CD4-positive, alpha-beta memory T cell (primary cell): ENCODE measurements at regions not wholly inside any gene's neighbourhood (a gene's known extent, or its start where the extent isn't known, plus 50 kb on each side); places are given as distances from the start of the nearest gene placed in this dataset.

Source experiments
- CTCF ChIA-PET: fragments of 350-600 bp; sonication (Branson Sonifier 250); formaldehyde crosslinking; loops from one replicate; lab custom pipeline; 2021; ENCODE audit warnings: inconsistent platforms; ENCODE audit not compliant: partially characterized antibody; lab: Charles Lee
- POLR2A ChIA-PET: fragments of 350-600 bp; sonication (Branson Sonifier 250); formaldehyde crosslinking; loops from one replicate; lab custom pipeline; 2021; ENCODE audit not compliant: partially characterized antibody; lab: Charles Lee
- DNase-seq, 5 donors: peaks; one replicate each; pipeline versions ENCODE4 v3.0.0 to v3.0.0-alpha.2; 2020 to 2022; ENCODE audit warnings: mixed read lengths in 1 of 5
- H3K27ac ChIP-seq: one replicate; pipeline ENCODE4 v1.7.0; 2013; ENCODE audit warnings: low read depth, low read length
- H3K27me3 ChIP-seq: 2 replicates; pipeline ENCODE4 v1.7.0; 2013; ENCODE audit warnings: mild to moderate bottlenecking, low read length, moderate library complexity; ENCODE audit not compliant: insufficient read depth
- H3K36me3 ChIP-seq: 2 replicates; pipeline ENCODE4 v1.7.0; 2013; ENCODE audit warnings: mild to moderate bottlenecking, low read length, moderate library complexity; ENCODE audit not compliant: insufficient read depth
- H3K4me1 ChIP-seq: 2 replicates; pipeline ENCODE4 v1.7.0; 2013; ENCODE audit warnings: mild to moderate bottlenecking, low read length, moderate library complexity; ENCODE audit not compliant: insufficient read depth
- H3K4me3 ChIP-seq, 2 donors: one replicate each; pipeline ENCODE4 v1.7.0; 2013; ENCODE audit warnings: low read length in 2 of 2, mild to moderate bottlenecking in 1 of 2
- H3K9me3 ChIP-seq, 2 donors: one replicate each; pipeline ENCODE4 v1.7.0; 2013; ENCODE audit warnings: low read length in 2 of 2, control low read depth in 1 of 2; ENCODE audit not compliant: control insufficient read depth in 1 of 2
- H3K27ac Mint-ChIP-seq, 7 donors: one replicate each; pipeline ENCODE4 v1.8.0; 2020 to 2021; ENCODE audit warnings: mixed read lengths in 7 of 7, mild to moderate bottlenecking in 6 of 7, inconsistent platforms in 3 of 7, moderate library complexity in 3 of 7
- H3K27me3 Mint-ChIP-seq, 2 donors: one replicate each; pipeline ENCODE4 v1.8.0; 2020 to 2021; ENCODE audit warnings: mixed read lengths in 2 of 2
- H3K36me3 Mint-ChIP-seq, 2 donors: one replicate each; pipeline ENCODE4 v1.8.0; 2020 to 2021; ENCODE audit warnings: mixed read lengths in 2 of 2, inconsistent platforms in 1 of 2, mild to moderate bottlenecking in 1 of 2
- H3K4me1 Mint-ChIP-seq, 4 donors: one replicate each; pipeline ENCODE4 v1.8.0; 2020 to 2021; ENCODE audit warnings: mixed read lengths in 4 of 4, mild to moderate bottlenecking in 1 of 4
- H3K4me3 Mint-ChIP-seq, 8 donors: one replicate each; pipeline ENCODE4 v1.8.0; 2020 to 2021; ENCODE audit warnings: mixed read lengths in 8 of 8, mild to moderate bottlenecking in 7 of 8, moderate library complexity in 6 of 8, inconsistent platforms in 3 of 8
- H3K9me3 Mint-ChIP-seq, 8 donors: one replicate each; pipeline ENCODE4 v1.8.0; 2020 to 2021; ENCODE audit warnings: mixed read lengths in 8 of 8, mild to moderate bottlenecking in 5 of 8, inconsistent platforms in 3 of 8, moderate library complexity in 1 of 8
- intact Hi-C: fragments of 100-400 bp; cut with micrococcal nuclease; formaldehyde crosslinking; loops from one replicate; pipeline ENCODE4 v1.15.1; 2023

DNA sequence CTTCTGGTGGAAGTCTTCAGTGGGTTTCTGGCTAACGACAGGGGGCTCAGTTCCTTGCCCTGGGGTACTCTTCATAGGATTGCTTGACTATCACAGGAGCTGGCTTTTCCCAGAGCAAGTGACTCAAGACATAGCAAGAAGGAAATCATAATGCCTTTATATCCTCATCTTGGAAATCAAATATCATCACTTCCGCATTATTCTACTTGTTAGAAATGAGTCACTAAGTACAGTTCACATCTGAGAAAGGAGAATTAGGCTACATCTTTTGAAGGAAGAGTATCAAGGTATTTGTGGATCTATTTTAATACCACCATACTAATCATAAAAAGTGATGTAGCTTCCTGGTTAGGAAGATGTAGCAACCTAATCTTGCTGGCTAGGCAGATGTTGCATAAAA lies 148.2 kb upstream of the RAI14 start:
- Mint-ChIP-seq H3K27me3 (peaks cover 7 to 23% of the 10 kb centered on the region in 2 donors), H3K27ac (no peak overlapping the region), H3K4me3 (no peak overlapping the region), H3K36me3 (no peaks in the 10 kb centered on the region), H3K9me3 (no peaks in the 10 kb centered on the region), H3K4me1 (no peaks in the 10 kb centered on the region)
- Histone ChIP-seq H3K4me1 (no peaks in the 10 kb centered on the region), H3K36me3 (no peaks in the 10 kb centered on the region), H3K9me3 (no peaks in the 10 kb centered on the region), H3K27me3 (peaks cover 5% of the 10 kb centered on the region), H3K4me3 (no peak overlapping the region), H3K27ac (no peak overlapping the region)
- ChIA-PET POLR2A (no interaction called here), CTCF (interaction anchor here (2.2 kb wide), 1 partner anchor 15 kb away, joined by 8 read pairs; no protein-coding TSS in a partner anchor)
- DNase-seq, result no peak
- intact Hi-C loops, result no loop called here

DNA sequence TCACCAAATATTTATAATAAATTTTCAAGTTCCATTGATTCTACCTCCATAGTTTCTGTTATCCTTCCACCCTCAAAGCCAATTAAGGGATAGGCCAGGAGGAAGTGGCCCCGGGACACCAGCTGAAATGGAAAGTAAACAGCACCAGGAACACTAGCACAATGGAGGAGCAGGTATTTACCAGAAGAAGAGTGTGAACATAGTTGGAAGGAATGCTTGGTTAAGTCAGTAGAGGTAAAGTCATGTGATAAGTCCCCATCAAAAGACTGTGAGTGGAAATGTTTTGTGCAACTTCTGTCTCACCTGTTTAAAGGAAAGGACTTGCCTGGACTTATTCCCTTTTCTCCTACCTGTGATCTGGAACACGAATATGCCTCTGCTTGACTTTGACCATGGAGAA lies 146.7 kb upstream of the RAI14 start:
- Histone ChIP-seq H3K27ac (no peak overlapping the region), H3K9me3 (no peaks in the 10 kb centered on the region), H3K4me3 (no peak overlapping the region), H3K36me3 (no peaks in the 10 kb centered on the region), H3K27me3 (peaks cover 5% of the 10 kb centered on the region), H3K4me1 (no peaks in the 10 kb centered on the region)
- no peak for DNase-seq
- no peak overlapping the region for H3K4me3 Mint-ChIP-seq
- CTCF ChIA-PET, result interaction anchor here (2.2 kb wide), 1 partner anchor 14 kb away, joined by 8 read pairs; no protein-coding TSS in a partner anchor
- intact Hi-C loops, result no loop called here
- no peaks in the 10 kb centered on the region for H3K4me1 Mint-ChIP-seq
- peaks cover 7 to 20% of the 10 kb centered on the region in 2 donors for H3K27me3 Mint-ChIP-seq
- POLR2A ChIA-PET, result no interaction called here
- no peaks in the 10 kb centered on the region for H3K36me3 Mint-ChIP-seq
- H3K27ac Mint-ChIP-seq, result no peak overlapping the region
- H3K9me3 Mint-ChIP-seq, result no peaks in the 10 kb centered on the region

DNA sequence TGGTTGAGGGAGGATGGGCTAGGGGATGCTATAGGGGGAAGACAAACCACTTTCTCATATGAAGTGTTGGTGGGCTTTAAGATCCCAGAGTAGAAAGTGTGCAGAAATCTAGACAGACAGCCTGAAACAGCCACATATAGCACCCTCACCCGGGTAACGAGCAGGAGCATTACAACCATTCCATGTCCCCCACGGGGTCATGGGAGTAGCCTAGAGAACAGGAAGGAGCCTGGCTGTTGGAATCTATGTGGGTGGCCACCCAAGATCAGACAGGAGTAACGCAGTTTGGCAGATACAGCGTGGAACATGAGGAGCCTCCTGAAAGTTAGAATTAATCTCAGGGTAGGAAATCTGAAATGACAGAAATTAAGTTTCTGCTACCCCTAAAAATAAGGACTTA lies 146.1 kb upstream of the RAI14 start:
- Histone ChIP-seq H3K36me3 (no peaks in the 10 kb centered on the region), H3K4me1 (no peaks in the 10 kb centered on the region), H3K4me3 (no peak overlapping the region), H3K27ac (no peak overlapping the region), H3K9me3 (no peaks in the 10 kb centered on the region), H3K27me3 (peaks cover 5% of the 10 kb centered on the region)
- Mint-ChIP-seq H3K27ac (no peak overlapping the region), H3K27me3 (peaks cover 7 to 20% of the 10 kb centered on the region in 2 donors), H3K4me3 (no peak overlapping the region), H3K9me3 (no peaks in the 10 kb centered on the region), H3K36me3 (no peaks in the 10 kb centered on the region), H3K4me1 (no peaks in the 10 kb centered on the region)
- CTCF ChIA-PET, result interaction anchor here (1.1 to 2.0 kb wide), 2 partner anchors 13 to 14 kb away, joined by 3 to 5 read pairs; no protein-coding TSS in a partner anchor
- intact Hi-C loops, result no loop called here
- no peak for DNase-seq
- POLR2A ChIA-PET, result no interaction called here

DNA sequence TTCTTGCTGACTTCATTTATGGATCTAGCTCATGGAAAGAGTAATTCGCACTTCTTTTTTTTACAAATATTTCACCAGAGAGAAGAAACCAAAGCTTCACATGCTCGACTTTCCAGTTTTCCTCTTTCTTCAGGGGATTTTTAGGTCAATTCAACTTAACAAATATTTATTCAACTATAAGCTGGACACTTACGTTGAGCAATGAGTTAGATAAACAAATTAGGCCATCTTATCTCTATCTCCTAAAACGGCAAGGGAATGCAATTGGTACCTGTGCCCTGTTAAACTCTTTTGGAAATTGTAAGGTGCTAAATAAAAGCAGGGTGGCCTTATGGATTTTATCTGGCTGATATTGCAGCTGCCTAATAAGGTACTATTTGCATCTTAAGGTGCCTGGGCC lies 145.1 kb upstream of the RAI14 start:
- no peak for DNase-seq
- H3K36me3 ChIP-seq, result no peaks in the 10 kb centered on the region
- Mint-ChIP-seq H3K9me3 (no peaks in the 10 kb centered on the region), H3K4me3 (no peak overlapping the region), H3K4me1 (no peaks in the 10 kb centered on the region), H3K36me3 (no peaks in the 10 kb centered on the region), H3K27ac (no peak overlapping the region), H3K27me3 (peaks cover 7 to 15% of the 10 kb centered on the region in 2 donors)
- CTCF ChIA-PET, result interaction anchor here (1.1 to 2.0 kb wide), 2 partner anchors 12 to 13 kb away, joined by 3 to 5 read pairs; no protein-coding TSS in a partner anchor
- H3K27me3 ChIP-seq, result no peaks in the 10 kb centered on the region
- POLR2A ChIA-PET, result no interaction called here
- H3K9me3 ChIP-seq, result no peaks in the 10 kb centered on the region
- no peak overlapping the region for H3K4me3 ChIP-seq
- H3K4me1 ChIP-seq, result no peaks in the 10 kb centered on the region
- no peak overlapping the region for H3K27ac ChIP-seq
- intact Hi-C loops, result no loop called here

DNA sequence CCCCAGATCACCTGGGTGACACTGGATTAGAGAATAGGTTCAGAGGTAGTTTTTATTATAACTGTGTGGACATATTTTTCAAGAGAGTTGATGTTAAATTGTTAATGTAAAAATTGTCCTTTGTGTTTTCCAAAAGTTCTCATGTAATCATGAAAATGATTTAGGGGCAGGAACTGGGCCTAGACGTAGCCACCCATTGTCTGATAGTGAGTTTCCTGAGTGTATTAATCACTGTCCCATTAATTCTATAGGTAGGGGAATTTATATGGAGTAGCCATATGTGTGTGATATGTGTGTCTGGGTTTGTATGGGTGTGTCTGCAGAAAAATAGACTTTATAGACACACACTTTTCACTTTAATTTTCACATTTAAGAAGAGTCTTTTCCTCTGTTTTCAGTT lies 144.6 kb upstream of the RAI14 start:
- H3K4me3 ChIP-seq, result no peak overlapping the region
- H3K4me1 ChIP-seq, result no peaks in the 10 kb centered on the region
- no peaks in the 10 kb centered on the region for H3K36me3 ChIP-seq
- no peaks in the 10 kb centered on the region for H3K27me3 ChIP-seq
- no peaks in the 10 kb centered on the region for H3K4me1 Mint-ChIP-seq
- no peak overlapping the region for H3K27ac Mint-ChIP-seq
- intact Hi-C loops, result no loop called here
- no peaks in the 10 kb centered on the region for H3K9me3 Mint-ChIP-seq
- H3K27ac ChIP-seq, result no peak overlapping the region
- no peaks in the 10 kb centered on the region for H3K36me3 Mint-ChIP-seq
- no peaks in the 10 kb centered on the region for H3K9me3 ChIP-seq
- no peak overlapping the region for H3K4me3 Mint-ChIP-seq
- peaks cover 8 to 13% of the 10 kb centered on the region in 2 donors for H3K27me3 Mint-ChIP-seq
- CTCF ChIA-PET, result interaction anchor here (2.0 kb wide), 1 partner anchor 11 kb away, joined by 5 read pairs; no protein-coding TSS in a partner anchor
- DNase-seq, result no peak
- POLR2A ChIA-PET, result no interaction called here

DNA sequence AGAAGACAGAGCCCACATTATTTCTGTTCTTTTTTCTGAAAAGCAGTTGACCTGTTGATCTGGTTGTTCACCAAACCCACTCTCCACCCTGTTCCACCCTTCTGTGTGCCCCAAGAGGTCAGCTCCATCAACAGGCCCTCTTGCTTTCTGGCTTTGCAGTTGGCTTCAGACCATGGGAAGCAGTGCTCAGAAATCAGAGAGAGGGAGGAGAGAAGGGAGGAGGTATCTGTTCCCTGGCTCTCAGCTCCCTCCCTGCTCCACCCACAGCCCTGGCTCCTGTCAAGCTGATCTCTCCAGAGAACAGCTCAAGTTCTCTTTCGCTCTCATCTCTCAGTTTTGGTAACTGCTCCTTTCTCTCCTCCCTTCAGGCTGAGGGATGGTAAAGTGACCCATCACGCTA lies 144.2 kb upstream of the RAI14 start:
- H3K27me3 Mint-ChIP-seq, result peaks cover 12 to 17% of the 10 kb centered on the region in 2 donors
- no peak overlapping the region for H3K4me3 ChIP-seq
- intact Hi-C loops, result no loop called here
- ChIA-PET CTCF (interaction anchor here (2.0 kb wide), 1 partner anchor 11 kb away, joined by 5 read pairs; no protein-coding TSS in a partner anchor), POLR2A (no interaction called here)
- DNase-seq, result no peak
- no peak overlapping the region for H3K27ac ChIP-seq
- H3K4me3 Mint-ChIP-seq, result no peak overlapping the region
- no peaks in the 10 kb centered on the region for H3K4me1 Mint-ChIP-seq
- no peaks in the 10 kb centered on the region for H3K36me3 ChIP-seq
- no peaks in the 10 kb centered on the region for H3K27me3 ChIP-seq
- H3K27ac Mint-ChIP-seq, result no peak overlapping the region
- H3K4me1 ChIP-seq, result no peaks in the 10 kb centered on the region
- H3K9me3 Mint-ChIP-seq, result no peaks in the 10 kb centered on the region
- H3K36me3 Mint-ChIP-seq, result no peaks in the 10 kb centered on the region
- H3K9me3 ChIP-seq, result no peaks in the 10 kb centered on the region

DNA sequence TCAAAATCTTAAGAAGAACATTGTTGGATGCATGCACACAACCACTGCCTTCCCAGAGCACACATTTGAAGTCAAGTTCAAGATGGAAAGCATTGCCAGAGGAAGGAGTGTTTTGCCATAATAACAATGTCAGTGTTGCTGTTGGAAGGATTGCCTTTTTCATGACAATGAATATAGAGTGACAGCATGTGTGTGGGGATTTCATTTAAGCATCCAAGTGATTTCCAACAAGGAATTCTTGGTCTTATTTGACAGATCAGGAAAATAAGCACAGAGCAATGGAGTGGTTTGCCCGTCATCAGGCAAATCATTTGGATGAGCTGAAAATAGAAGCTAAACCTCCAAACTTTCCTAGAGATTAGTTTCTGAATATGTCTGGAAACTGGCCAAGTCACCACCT lies 140.0 kb upstream of the RAI14 start:
- ChIA-PET POLR2A (no interaction called here), CTCF (no interaction called here)
- no peak for DNase-seq
- Mint-ChIP-seq H3K4me3 (no peak overlapping the region), H3K27ac (no peak overlapping the region), H3K27me3 (peaks cover 8 to 20% of the 10 kb centered on the region in 2 donors), H3K9me3 (no peaks in the 10 kb centered on the region), H3K36me3 (no peaks in the 10 kb centered on the region), H3K4me1 (no peaks in the 10 kb centered on the region)
- H3K4me3 ChIP-seq, result no peak overlapping the region
- H3K9me3 ChIP-seq, result no peaks in the 10 kb centered on the region
- intact Hi-C loops, result no loop called here
- no peak overlapping the region for H3K27ac ChIP-seq
- H3K4me1 ChIP-seq, result no peaks in the 10 kb centered on the region
- no peaks in the 10 kb centered on the region for H3K27me3 ChIP-seq
- H3K36me3 ChIP-seq, result no peaks in the 10 kb centered on the region

DNA sequence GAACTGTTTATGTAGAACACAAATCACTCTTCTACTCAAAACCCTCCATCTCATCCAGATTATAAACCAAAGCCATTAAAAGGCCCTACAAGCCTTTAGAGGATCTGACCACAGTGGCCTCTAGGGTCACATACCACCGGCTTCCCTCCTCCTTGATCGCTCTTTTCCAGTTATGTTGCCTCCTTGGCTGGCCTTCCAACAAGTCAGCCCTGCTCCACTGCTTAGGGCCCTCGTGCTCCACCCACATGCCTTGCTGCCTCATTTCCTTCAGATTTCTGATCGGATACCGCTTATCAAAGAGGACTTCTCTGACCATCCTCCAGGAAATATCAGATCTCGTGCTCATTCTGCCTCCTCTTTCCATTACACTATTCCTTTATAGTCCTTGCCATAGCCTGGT lies 139.4 kb upstream of the RAI14 start:
- Histone ChIP-seq H3K27ac (no peak overlapping the region), H3K27me3 (no peaks in the 10 kb centered on the region), H3K4me3 (no peak overlapping the region), H3K36me3 (no peaks in the 10 kb centered on the region), H3K9me3 (no peaks in the 10 kb centered on the region), H3K4me1 (no peaks in the 10 kb centered on the region)
- DNase-seq, result no peak
- Mint-ChIP-seq H3K27me3 (peaks cover 8 to 16% of the 10 kb centered on the region in 2 donors), H3K27ac (no peak overlapping the region), H3K4me1 (no peaks in the 10 kb centered on the region), H3K4me3 (no peak overlapping the region), H3K9me3 (no peaks in the 10 kb centered on the region), H3K36me3 (no peaks in the 10 kb centered on the region)
- ChIA-PET POLR2A (no interaction called here), CTCF (no interaction called here)
- intact Hi-C loops, result no loop called here
